IPS DF 4.7 (cell line): ENCODE measurements at regions not wholly inside any gene's neighbourhood (a gene's known extent, or its start where the extent isn't known, plus 50 kb on each side); places are given as distances from the start of the nearest gene placed in this dataset.

ENCODE experiments used
- DNase-seq: peaks from one replicate; pipeline ENCODE4 v3.0.0-alpha.2; 2013; ENCODE audit warnings: low spot score; ENCODE audit errors: extremely low read depth

GRCh38 chr10:78471723-78472550, 438.3 kb downstream of the RPS24 start:
- no peak for DNase-seq

GRCh38 chr10:78472551-78472890, 438.9 kb downstream of the RPS24 start:
- no peak for DNase-seq

GRCh38 chr10:78473006-78473405, 439.3 kb downstream of the RPS24 start:
- no peak for DNase-seq

GRCh38 chr10:78474743-78475142, 441.1 kb downstream of the RPS24 start:
- DNase-seq = no peak

GRCh38 chr10:78475437-78475836, 441.8 kb downstream of the RPS24 start:
- DNase-seq = no peak

GRCh38 chr10:78476156-78476555, 442.5 kb downstream of the RPS24 start:
- no peak for DNase-seq

- no peak for DNase-seq
Observed at GRCh38 chr10:78476844-78477243, 443.2 kb downstream of the RPS24 start.

- no peak for DNase-seq
Observed at GRCh38 chr10:78478919-78479318, 445.3 kb downstream of the RPS24 start.

GRCh38 chr10:78479467-78479866, 445.8 kb downstream of the RPS24 start:
- DNase-seq = no peak

- no peak for DNase-seq
Observed at GRCh38 chr10:78481842-78482241, 448.2 kb downstream of the RPS24 start.

- no peak for DNase-seq
Observed at GRCh38 chr10:78483641-78484040, 450.0 kb downstream of the RPS24 start.

GRCh38 chr10:78489034-78489433, 455.4 kb downstream of the RPS24 start:
- DNase-seq = no peak

- DNase-seq = no peak
Observed at GRCh38 chr10:78491812-78492211, 458.1 kb downstream of the RPS24 start.

- DNase-seq = no peak
Observed at GRCh38 chr10:78492424-78492823, 458.8 kb downstream of the RPS24 start.

- no peak for DNase-seq
Observed at GRCh38 chr10:78494179-78494578, 460.5 kb downstream of the RPS24 start.

GRCh38 chr10:78502210-78502936, 468.7 kb downstream of the RPS24 start:
- DNase-seq = no peak

- no peak for DNase-seq
Observed at GRCh38 chr10:78504181-78504580, 470.5 kb downstream of the RPS24 start.

GRCh38 chr10:78505657-78506056, 472.0 kb downstream of the RPS24 start:
- DNase-seq = no peak

- DNase-seq = no peak
Observed at GRCh38 chr10:78506614-78507013, 473.0 kb downstream of the RPS24 start.

GRCh38 chr10:78507510-78508160, 474.0 kb downstream of the RPS24 start:
- no peak for DNase-seq

- no peak for DNase-seq
Observed at GRCh38 chr10:78508955-78509748, 475.5 kb downstream of the RPS24 start.
